ENCODE measurements at regions not wholly inside any gene's neighbourhood (a gene's known extent, or its start where the extent isn't known, plus 50 kb on each side); places are given as distances from the start of the nearest gene placed in this dataset.

DNA sequence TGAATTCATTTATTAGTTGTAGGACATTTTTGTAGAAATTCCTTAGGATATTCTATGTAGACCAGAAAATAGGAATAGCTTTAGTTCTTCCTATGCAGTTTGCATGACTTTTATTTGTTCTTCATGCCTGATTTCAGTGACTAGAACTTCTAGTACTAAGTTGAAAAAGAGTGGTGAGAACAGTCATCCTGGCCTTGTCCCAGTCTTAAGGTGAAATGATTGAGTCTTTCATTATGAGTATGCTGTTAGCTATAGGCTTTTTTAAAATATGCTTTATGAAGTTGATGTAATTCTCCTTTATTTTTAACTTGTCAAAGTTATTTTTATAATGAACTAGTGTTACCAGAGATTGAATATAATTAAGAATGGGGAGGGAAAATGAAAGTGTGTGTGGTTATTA lies 690.1 kb upstream of the KLHL1 start:
- TF ChIP-seq, protein P1, sequence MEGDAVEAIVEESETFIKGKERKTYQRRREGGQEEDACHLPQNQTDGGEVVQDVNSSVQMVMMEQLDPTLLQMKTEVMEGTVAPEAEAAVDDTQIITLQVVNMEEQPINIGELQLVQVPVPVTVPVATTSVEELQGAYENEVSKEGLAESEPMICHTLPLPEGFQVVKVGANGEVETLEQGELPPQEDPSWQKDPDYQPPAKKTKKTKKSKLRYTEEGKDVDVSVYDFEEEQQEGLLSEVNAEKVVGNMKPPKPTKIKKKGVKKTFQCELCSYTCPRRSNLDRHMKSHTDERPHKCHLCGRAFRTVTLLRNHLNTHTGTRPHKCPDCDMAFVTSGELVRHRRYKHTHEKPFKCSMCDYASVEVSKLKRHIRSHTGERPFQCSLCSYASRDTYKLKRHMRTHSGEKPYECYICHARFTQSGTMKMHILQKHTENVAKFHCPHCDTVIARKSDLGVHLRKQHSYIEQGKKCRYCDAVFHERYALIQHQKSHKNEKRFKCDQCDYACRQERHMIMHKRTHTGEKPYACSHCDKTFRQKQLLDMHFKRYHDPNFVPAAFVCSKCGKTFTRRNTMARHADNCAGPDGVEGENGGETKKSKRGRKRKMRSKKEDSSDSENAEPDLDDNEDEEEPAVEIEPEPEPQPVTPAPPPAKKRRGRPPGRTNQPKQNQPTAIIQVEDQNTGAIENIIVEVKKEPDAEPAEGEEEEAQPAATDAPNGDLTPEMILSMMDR (IDR thresholded peaks at IDR 0.05; ENCODE audit: insufficient read depth, low read length): no peak
- H3K4me3 ChIP-seq (ENCODE audit: low read depth, low read length): no peak overlapping the region

DNA sequence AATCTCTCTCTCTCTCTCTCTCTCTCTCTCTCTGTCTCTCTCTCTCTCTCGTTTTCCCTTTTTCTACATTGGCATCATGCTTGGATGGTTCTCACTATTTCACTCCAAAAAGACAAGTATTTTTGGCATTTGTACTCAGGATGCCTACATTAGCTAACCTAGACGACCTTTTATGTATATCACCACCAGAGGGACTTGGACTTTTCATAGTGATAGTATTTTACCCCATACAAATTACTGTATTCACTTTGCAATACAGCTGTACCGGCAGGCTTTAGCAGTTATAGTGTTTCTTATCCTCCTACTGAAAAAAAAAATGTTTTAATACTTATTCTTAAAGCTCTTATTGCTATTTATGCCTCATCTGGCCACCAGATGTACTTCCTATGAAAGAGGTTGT lies 687.2 kb upstream of the KLHL1 start:
- TF ChIP-seq, protein P1 (IDR thresholded peaks at IDR 0.05; ENCODE audit: insufficient read depth, low read length): no peak
- H3K4me3 ChIP-seq (ENCODE audit: low read depth, low read length): no peak overlapping the region
- no peak for DNase-seq (ENCODE audit: low read depth)

More for the DNA sequence above, 690.1 kb upstream of the KLHL1 start:
- no peak for DNase-seq (ENCODE audit: low read depth)

DNA sequence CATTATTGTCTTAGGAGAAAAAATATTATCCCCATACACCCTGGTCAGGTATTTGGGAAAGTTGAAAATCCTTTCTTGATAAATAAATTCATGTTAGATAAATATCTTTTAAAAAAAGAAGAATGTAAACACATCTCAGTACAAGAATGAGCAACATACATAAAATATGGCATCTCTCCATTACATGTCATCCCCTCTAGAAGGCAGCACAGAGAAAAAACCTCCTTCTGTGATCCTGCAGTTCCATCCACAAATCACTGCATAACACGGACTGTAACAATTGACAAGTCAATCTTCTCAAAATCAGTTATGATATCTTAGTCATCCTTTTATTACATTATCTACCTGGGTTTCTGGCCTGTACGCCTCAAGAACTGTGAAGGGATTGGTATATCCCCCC lies 683.9 kb upstream of the KLHL1 start:
- H3K4me3 ChIP-seq (ENCODE audit: low read depth, low read length): no peak overlapping the region
- TF ChIP-seq, protein P1 (IDR thresholded peaks at IDR 0.05; ENCODE audit: insufficient read depth, low read length): no peak
- no peak for DNase-seq (ENCODE audit: low read depth)

DNA sequence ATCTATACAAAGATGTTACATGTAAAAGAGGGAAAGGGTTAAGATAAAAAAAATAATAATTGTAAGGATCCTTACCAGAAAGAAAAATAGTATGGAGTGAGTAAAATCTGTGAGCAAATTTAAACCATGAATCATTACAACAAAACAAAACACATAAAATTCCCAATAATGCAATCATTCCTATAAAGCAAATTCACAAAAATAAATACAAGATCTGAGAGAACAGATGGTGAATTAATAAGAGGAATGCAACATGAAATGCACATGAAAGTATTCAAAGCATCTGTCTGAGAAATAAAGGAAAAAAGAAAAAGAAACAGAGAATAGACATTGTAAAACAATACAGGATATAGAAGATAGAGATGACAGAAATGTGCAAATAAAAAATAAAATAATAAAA lies 681.5 kb upstream of the KLHL1 start:
- TF ChIP-seq, protein P1 (IDR thresholded peaks at IDR 0.05; ENCODE audit: insufficient read depth, low read length): no peak
- no peak overlapping the region for H3K4me3 ChIP-seq (ENCODE audit: low read depth, low read length)
- DNase-seq (ENCODE audit: low read depth): no peak

DNA sequence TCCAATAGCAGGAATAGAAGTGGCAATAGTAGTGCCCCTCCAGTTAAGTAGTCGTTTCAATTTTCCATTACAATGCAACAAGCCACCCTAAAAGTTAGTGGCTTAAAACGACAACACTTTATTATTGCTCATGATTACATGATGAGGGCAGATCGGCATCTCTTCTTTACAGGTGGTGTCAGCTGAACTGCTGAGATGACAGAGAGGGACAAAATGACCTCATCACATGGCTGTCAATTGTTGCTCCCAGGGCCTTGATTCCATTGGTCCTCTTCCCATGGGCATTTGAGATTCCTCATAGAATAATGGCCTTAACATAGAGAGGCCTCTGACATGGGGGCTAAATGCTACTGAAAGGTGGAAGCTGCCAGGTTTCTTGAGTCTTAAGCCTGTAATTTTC lies 679.8 kb upstream of the KLHL1 start:
- TF ChIP-seq, protein P1 (IDR thresholded peaks at IDR 0.05; ENCODE audit: insufficient read depth, low read length): no peak
- H3K4me3 ChIP-seq (ENCODE audit: low read depth, low read length): no peak overlapping the region
- no peak for DNase-seq (ENCODE audit: low read depth)

DNA sequence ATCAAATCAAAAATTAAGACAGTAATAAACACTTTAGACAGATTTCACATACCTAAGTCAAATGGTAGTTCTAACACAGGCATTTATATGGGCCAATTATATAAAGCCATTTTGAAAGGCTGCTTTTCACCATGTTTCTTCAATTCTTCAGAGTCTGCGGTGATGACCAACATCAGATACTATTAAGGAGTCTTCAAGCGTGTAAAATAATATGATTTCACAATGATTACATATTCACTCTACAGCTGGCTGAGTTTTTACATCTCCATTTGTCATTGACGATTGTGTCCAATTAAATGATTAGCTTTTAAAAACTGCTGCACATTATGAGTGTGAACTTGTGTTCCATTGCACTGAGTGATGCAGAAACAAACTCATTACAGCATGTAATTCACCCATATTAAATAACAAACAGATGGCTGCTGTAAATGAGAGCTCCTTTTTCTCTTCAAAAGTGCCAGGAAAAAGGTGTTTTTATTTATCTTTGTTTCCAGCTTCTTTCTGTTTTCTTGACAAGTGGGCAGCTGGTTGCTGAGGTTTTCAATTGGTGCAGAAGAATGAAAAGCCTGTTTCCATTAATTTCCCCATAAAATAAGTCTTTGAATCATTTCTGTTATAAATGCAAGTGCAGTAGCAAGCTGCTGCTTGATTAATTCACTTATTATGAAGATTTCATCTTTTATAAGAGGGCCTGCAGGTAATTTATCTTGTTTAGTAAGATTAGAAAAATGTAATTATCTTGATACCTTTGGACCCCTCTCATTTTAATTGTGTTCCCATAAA lies 676.1 kb upstream of the KLHL1 start:
- DNase-seq (ENCODE audit: low read depth): no peak
- no peak overlapping the region for H3K4me3 ChIP-seq (ENCODE audit: low read depth, low read length)
- TF ChIP-seq, protein P1 (IDR thresholded peaks at IDR 0.05; ENCODE audit: insufficient read depth, low read length): no peak

DNA sequence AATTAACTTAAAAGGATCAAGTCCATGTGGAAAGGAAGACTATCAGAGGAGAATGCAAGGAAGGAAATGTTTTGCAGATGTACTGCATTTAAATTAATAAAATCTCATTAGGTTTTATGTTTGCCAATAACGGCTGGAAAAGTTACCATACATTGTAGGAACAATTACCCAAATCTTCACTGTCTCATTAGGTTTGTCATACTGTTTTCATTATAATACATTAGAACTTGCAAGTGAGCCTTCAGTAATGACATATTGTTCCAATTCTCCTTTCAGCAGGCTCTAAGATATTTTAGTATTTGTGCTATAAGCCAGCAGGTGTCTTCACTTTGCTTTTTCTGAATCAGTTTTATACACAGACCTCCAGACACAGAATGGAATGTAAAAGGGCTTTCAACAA lies 661.6 kb upstream of the KLHL1 start:
- H3K4me3 ChIP-seq (ENCODE audit: low read depth, low read length): no peak overlapping the region
- no peak for DNase-seq (ENCODE audit: low read depth)
- TF ChIP-seq, protein P1 (IDR thresholded peaks at IDR 0.05; ENCODE audit: insufficient read depth, low read length): no peak

Data from fibroblast of the aortic adventitia (primary cell).